Activated CD4-positive, alpha-beta T cell treated with anti-CD3 and anti-CD28 coated beads for 36 hours (primary cell): ENCODE measurements at regions not wholly inside any gene's neighbourhood (a gene's known extent, or its start where the extent isn't known, plus 50 kb on each side); places are given as distances from the start of the nearest gene placed in this dataset.
"Not testable (repeated sequence)": the region's sequence is repeated elsewhere in the genome, so short reads cannot be mapped to it uniquely, and the experiment has no call there.

ENCODE experiments used
- ATAC-seq: fragments of 200-7000 bp; cut with Tn5 transposase; one replicate; pipeline ENCODE4 v1.10.0; 2021; ENCODE audit warnings: mild to moderate bottlenecking, moderate library complexity
- CTCF ChIA-PET: fragments of 350-600 bp; sonication (Branson Sonifier 250); formaldehyde crosslinking; loops from one replicate; lab custom pipeline; 2021; ENCODE audit warnings: antibody characterized with exemption; lab: Charles Lee
- POLR2A ChIA-PET: fragments of 350-600 bp; sonication (Branson Sonifier 250); formaldehyde crosslinking; loops from one replicate; lab custom pipeline; 2021; ENCODE audit warnings: antibody characterized with exemption, inconsistent platforms; lab: Charles Lee
- DNase-seq: peaks from one replicate; pipeline ENCODE4 v3.0.0-alpha.2; 2020
- H3K27ac Mint-ChIP-seq: one replicate; pipeline ENCODE4 v1.8.0; 2021; ENCODE audit warnings: mixed read lengths
- H3K27me3 Mint-ChIP-seq: one replicate; pipeline ENCODE4 v1.8.0; 2021; ENCODE audit warnings: mixed read lengths
- H3K36me3 Mint-ChIP-seq: one replicate; pipeline ENCODE4 v1.8.0; 2021; ENCODE audit warnings: low read depth, mixed read lengths
- H3K4me1 Mint-ChIP-seq: one replicate; pipeline ENCODE4 v1.8.0; 2021; ENCODE audit warnings: mixed read lengths
- H3K4me3 Mint-ChIP-seq: one replicate; pipeline ENCODE4 v1.8.0; 2021; ENCODE audit warnings: mild to moderate bottlenecking, moderate library complexity, mixed read lengths
- H3K9me3 Mint-ChIP-seq: one replicate; pipeline ENCODE4 v1.8.0; 2021; ENCODE audit warnings: low read depth, mixed read lengths
- intact Hi-C, 2 experiments: fragments of 100-400 bp; cut with DNase I in 1 of 2; cut with micrococcal nuclease in 1 of 2; formaldehyde crosslinking; loops; one replicate each; pipeline versions ENCODE4 v1.14.2 to v1.15.1; 2022 to 2024; cut with DNase I, micrococcal nuclease

GRCh38 chr2:115904516-115904915, 1462.1 kb downstream of the DPP10 start:
- no peaks in the 10 kb centered on the region for H3K36me3 Mint-ChIP-seq
- ChIA-PET CTCF (no interaction called here), POLR2A (no interaction called here)
- H3K4me1 Mint-ChIP-seq = no peaks in the 10 kb centered on the region
- H3K4me3 Mint-ChIP-seq = no peak overlapping the region
- DNase-seq = no peak
- no peaks in the 10 kb centered on the region for H3K27me3 Mint-ChIP-seq
- peaks cover 17% of the 10 kb centered on the region for H3K9me3 Mint-ChIP-seq
- intact Hi-C loops = no loop called here
- no peak overlapping the region for H3K27ac Mint-ChIP-seq
- ATAC-seq = no peak

- intact Hi-C loops = no loop called here
- H3K36me3 Mint-ChIP-seq = no peaks in the 10 kb centered on the region
- H3K27ac Mint-ChIP-seq = no peak overlapping the region
- CTCF ChIA-PET = no interaction called here
- no peak for DNase-seq
- no peaks in the 10 kb centered on the region for H3K27me3 Mint-ChIP-seq
- H3K4me3 Mint-ChIP-seq = no peak overlapping the region
- H3K9me3 Mint-ChIP-seq = peaks cover 12% of the 10 kb centered on the region
- no peaks in the 10 kb centered on the region for H3K4me1 Mint-ChIP-seq
- no peak for ATAC-seq
- POLR2A ChIA-PET = no interaction called here
Measured at GRCh38 chr2:115908731-115909130, 1466.3 kb downstream of the DPP10 start.

- ChIA-PET POLR2A (no interaction called here), CTCF (no interaction called here)
- Mint-ChIP-seq H3K36me3 (no peaks in the 10 kb centered on the region), H3K4me1 (no peaks in the 10 kb centered on the region), H3K27me3 (no peaks in the 10 kb centered on the region), H3K4me3 (no peak overlapping the region), H3K27ac (no peak overlapping the region), H3K9me3 (peaks cover 10% of the 10 kb centered on the region)
- ATAC-seq = no peak
- DNase-seq = no peak
- intact Hi-C loops = no loop called here
Measured at GRCh38 chr2:115910270-115910669, 1467.8 kb downstream of the DPP10 start.

GRCh38 chr2:115913921-115914320, 1471.5 kb downstream of the DPP10 start:
- Mint-ChIP-seq H3K27ac (no peak overlapping the region), H3K9me3 (peaks cover 9% of the 10 kb centered on the region), H3K4me3 (no peak overlapping the region), H3K4me1 (no peaks in the 10 kb centered on the region), H3K27me3 (no peaks in the 10 kb centered on the region), H3K36me3 (no peaks in the 10 kb centered on the region)
- ChIA-PET CTCF (no interaction called here), POLR2A (no interaction called here)
- intact Hi-C loops = no loop called here
- ATAC-seq = no peak
- DNase-seq = no peak

- no peaks in the 10 kb centered on the region for H3K27me3 Mint-ChIP-seq
- H3K4me1 Mint-ChIP-seq = no peaks in the 10 kb centered on the region
- CTCF ChIA-PET = no interaction called here
- H3K9me3 Mint-ChIP-seq = peaks cover 18% of the 10 kb centered on the region
- no peaks in the 10 kb centered on the region for H3K36me3 Mint-ChIP-seq
- no peak overlapping the region for H3K4me3 Mint-ChIP-seq
- no peak for DNase-seq
- no peak overlapping the region for H3K27ac Mint-ChIP-seq
- no peak for ATAC-seq
- POLR2A ChIA-PET = no interaction called here
- intact Hi-C loops = no loop called here
Measured at GRCh38 chr2:115921541-115921940, 1479.1 kb downstream of the DPP10 start.

GRCh38 chr2:115939902-115940301, 1497.5 kb downstream of the DPP10 start:
- peaks cover 16% of the 10 kb centered on the region for H3K9me3 Mint-ChIP-seq
- intact Hi-C loops = no loop called here
- H3K36me3 Mint-ChIP-seq = no peaks in the 10 kb centered on the region
- ChIA-PET POLR2A (no interaction called here), CTCF (no interaction called here)
- ATAC-seq (no peak), DNase-seq (no peak)
- H3K27ac Mint-ChIP-seq = no peak overlapping the region
- no peaks in the 10 kb centered on the region for H3K4me1 Mint-ChIP-seq
- H3K27me3 Mint-ChIP-seq = no peaks in the 10 kb centered on the region
- H3K4me3 Mint-ChIP-seq = no peak overlapping the region

GRCh38 chr2:115942800-115943199, 1500.4 kb downstream of the DPP10 start:
- ATAC-seq = no peak
- POLR2A ChIA-PET = no interaction called here
- intact Hi-C loops = no loop called here
- Mint-ChIP-seq H3K9me3 (peaks cover 17% of the 10 kb centered on the region), H3K36me3 (no peaks in the 10 kb centered on the region), H3K4me1 (no peaks in the 10 kb centered on the region), H3K27ac (no peak overlapping the region), H3K4me3 (no peak overlapping the region), H3K27me3 (no peaks in the 10 kb centered on the region)
- no peak for DNase-seq
- CTCF ChIA-PET = no interaction called here

GRCh38 chr2:115946341-115946740, 1503.9 kb downstream of the DPP10 start:
- no peaks in the 10 kb centered on the region for H3K27me3 Mint-ChIP-seq
- no peak for DNase-seq
- H3K36me3 Mint-ChIP-seq = no peaks in the 10 kb centered on the region
- CTCF ChIA-PET = no interaction called here
- no peak overlapping the region for H3K27ac Mint-ChIP-seq
- ATAC-seq = no peak
- H3K4me3 Mint-ChIP-seq = no peak overlapping the region
- intact Hi-C loops = no loop called here
- H3K9me3 Mint-ChIP-seq = peaks cover 13% of the 10 kb centered on the region
- POLR2A ChIA-PET = no interaction called here
- no peaks in the 10 kb centered on the region for H3K4me1 Mint-ChIP-seq

- intact Hi-C loops = no loop called here
- H3K27ac Mint-ChIP-seq = no peak overlapping the region
- no peaks in the 10 kb centered on the region for H3K4me1 Mint-ChIP-seq
- no peaks in the 10 kb centered on the region for H3K36me3 Mint-ChIP-seq
- no peak overlapping the region for H3K4me3 Mint-ChIP-seq
- no peak for DNase-seq
- ChIA-PET CTCF (no interaction called here), POLR2A (no interaction called here)
- no peak for ATAC-seq
- peaks cover 12% of the 10 kb centered on the region for H3K9me3 Mint-ChIP-seq
- H3K27me3 Mint-ChIP-seq = no peaks in the 10 kb centered on the region
Measured at GRCh38 chr2:115946891-115947290, 1504.5 kb downstream of the DPP10 start.

GRCh38 chr2:115976916-115977315, 1534.5 kb downstream of the DPP10 start:
- H3K4me1 Mint-ChIP-seq = no peaks in the 10 kb centered on the region
- no peaks in the 10 kb centered on the region for H3K36me3 Mint-ChIP-seq
- ChIA-PET CTCF (no interaction called here), POLR2A (no interaction called here)
- no peak overlapping the region for H3K4me3 Mint-ChIP-seq
- H3K27me3 Mint-ChIP-seq = no peaks in the 10 kb centered on the region
- intact Hi-C loops = no loop called here
- H3K9me3 Mint-ChIP-seq = peaks cover 27% of the 10 kb centered on the region
- DNase-seq = no peak
- no peak for ATAC-seq
- H3K27ac Mint-ChIP-seq = no peak overlapping the region

- Mint-ChIP-seq H3K36me3 (no peaks in the 10 kb centered on the region), H3K4me1 (no peaks in the 10 kb centered on the region), H3K4me3 (no peak overlapping the region), H3K27me3 (no peaks in the 10 kb centered on the region), H3K27ac (no peak overlapping the region), H3K9me3 (peaks cover 23% of the 10 kb centered on the region)
- POLR2A ChIA-PET = no interaction called here
- CTCF ChIA-PET = no interaction called here
- ATAC-seq (no peak), DNase-seq (no peak)
- intact Hi-C loops = no loop called here
Measured at GRCh38 chr2:115999039-115999438, 1556.6 kb downstream of the DPP10 start.

GRCh38 chr2:116023026-116023425, 1580.6 kb downstream of the DPP10 start:
- ChIA-PET CTCF (no interaction called here), POLR2A (no interaction called here)
- Mint-ChIP-seq H3K36me3 (no peaks in the 10 kb centered on the region), H3K4me1 (no peaks in the 10 kb centered on the region), H3K27me3 (no peaks in the 10 kb centered on the region), H3K27ac (no peak overlapping the region), H3K9me3 (peaks cover 12% of the 10 kb centered on the region), H3K4me3 (no peak overlapping the region)
- intact Hi-C loops = no loop called here
- DNase-seq (no peak), ATAC-seq (no peak)

- CTCF ChIA-PET, H3K36me3 Mint-ChIP-seq, POLR2A ChIA-PET, H3K27me3 Mint-ChIP-seq, ATAC-seq, H3K4me3 Mint-ChIP-seq, H3K27ac Mint-ChIP-seq, intact Hi-C loops, H3K4me1 Mint-ChIP-seq, H3K9me3 Mint-ChIP-seq, DNase-seq: not testable (repeated sequence)
Measured at GRCh38 chr2:116038758-116039157, 1596.3 kb downstream of the DPP10 start.
